GM18520 (cell line): ENCODE measurements at regions not wholly inside any gene's neighbourhood (a gene's known extent, or its start where the extent isn't known, plus 50 kb on each side); places are given as distances from the start of the nearest gene placed in this dataset.
"Not testable (repeated sequence)": the region's sequence is repeated elsewhere in the genome, so short reads cannot be mapped to it uniquely, and the experiment has no call there.

ENCODE experiments used
- ATAC-seq: cut with Tn5 transposase; IDR thresholded peaks from one replicate; pipeline ENCODE4 v1.9.1; 2021; ENCODE audit not compliant: unreplicated experiment

- no peak for ATAC-seq
These were observed 303.9 kb downstream of the CPS1 start for GRCh38 chr2:210860276-210860675.

GRCh38 chr2:210861038-210861665, 304.8 kb downstream of the CPS1 start:
- ATAC-seq = no peak

- no peak for ATAC-seq
These were observed 306.1 kb downstream of the CPS1 start for GRCh38 chr2:210862283-210863065.

GRCh38 chr2:210863283-210863682, 306.9 kb downstream of the CPS1 start:
- ATAC-seq = no peak

GRCh38 chr2:210871566-210871965, 315.2 kb downstream of the CPS1 start:
- not testable (repeated sequence) for ATAC-seq

- ATAC-seq = no peak
These were observed 317.2 kb downstream of the CPS1 start for GRCh38 chr2:210873631-210874030.

GRCh38 chr2:210884227-210884626, 327.8 kb downstream of the CPS1 start:
- no peak for ATAC-seq

- ATAC-seq = no peak
These were observed 331.6 kb downstream of the CPS1 start for GRCh38 chr2:210888035-210888434.

- no peak for ATAC-seq
These were observed 338.7 kb downstream of the CPS1 start for GRCh38 chr2:210895132-210895531.

GRCh38 chr2:210899131-210899530, 342.7 kb downstream of the CPS1 start:
- no peak for ATAC-seq

- ATAC-seq = no peak
These were observed 344.9 kb downstream of the CPS1 start for GRCh38 chr2:210901326-210901725.

- ATAC-seq = no peak
These were observed 356.4 kb downstream of the CPS1 start for GRCh38 chr2:210912779-210913178.

- no peak for ATAC-seq
These were observed 357.1 kb downstream of the CPS1 start for GRCh38 chr2:210913461-210913860.

GRCh38 chr2:210915912-210916311, 359.5 kb downstream of the CPS1 start:
- no peak for ATAC-seq

GRCh38 chr2:210917465-210917864, 361.1 kb downstream of the CPS1 start:
- no peak for ATAC-seq

GRCh38 chr2:210919128-210919527, 362.7 kb downstream of the CPS1 start:
- no peak for ATAC-seq

GRCh38 chr2:210922419-210922818, 366.0 kb downstream of the CPS1 start:
- ATAC-seq = no peak

- ATAC-seq = no peak
These were observed 372.3 kb downstream of the CPS1 start for GRCh38 chr2:210928714-210929113.

GRCh38 chr2:210938228-210938627, 381.8 kb downstream of the CPS1 start:
- ATAC-seq = no peak

GRCh38 chr2:210946395-210946794, 390.0 kb downstream of the CPS1 start:
- no peak for ATAC-seq

- not testable (repeated sequence) for ATAC-seq
These were observed 394.1 kb downstream of the CPS1 start for GRCh38 chr2:210950434-210951060.

- ATAC-seq = no peak
These were observed 398.0 kb downstream of the CPS1 start for GRCh38 chr2:210954386-210954907.
